ENCODE measurements at regions not wholly inside any gene's neighbourhood (a gene's known extent, or its start where the extent isn't known, plus 50 kb on each side); places are given as distances from the start of the nearest gene placed in this dataset.

GRCh38 chr5:96127538-96127937 is 165.9 kb upstream of the ELL2 start:
- no peaks in the 10 kb centered on the region for H3K27me3 ChIP-seq (ENCODE audit: control insufficient read depth, insufficient read depth, low read length)
- no peak for TF ChIP-seq CTCF (IDR thresholded peaks at IDR 0.05; ENCODE audit: low read depth, low read length)
- ChIA-PET POLR2A (no interaction called here), CTCF (no interaction called here)
- no peak overlapping the region for H3K4me3 ChIP-seq (ENCODE audit: low read depth, low read length)
- DNase-seq (ENCODE audit: low read depth, low spot score), result no peak
- no peak overlapping the region for H3K27ac ChIP-seq (ENCODE audit: low read depth, low read length)
- no peaks in the 10 kb centered on the region for H3K9me3 ChIP-seq (ENCODE audit: control insufficient read depth, insufficient read depth, low read length)

GRCh38 chr5:96125231-96125891 is 163.7 kb upstream of the ELL2 start:
- CTCF ChIA-PET, result interaction anchor here (0.6 to 2.5 kb wide), 2 partner anchors 148 to 211 kb away, joined by 3 to 7 read pairs; no protein-coding TSS in a partner anchor
- Histone ChIP-seq H3K27ac (ENCODE audit: low read depth, low read length) (no peak overlapping the region), H3K4me3 (ENCODE audit: low read depth, low read length) (no peak overlapping the region), H3K27me3 (ENCODE audit: control insufficient read depth, insufficient read depth, low read length) (no peaks in the 10 kb centered on the region), H3K9me3 (ENCODE audit: control insufficient read depth, insufficient read depth, low read length) (no peaks in the 10 kb centered on the region)
- POLR2A ChIA-PET, result no interaction called here
- DNase-seq (ENCODE audit: low read depth, low spot score), result no peak
- no peak for TF ChIP-seq CTCF (IDR thresholded peaks at IDR 0.05; ENCODE audit: low read depth, low read length)

GRCh38 chr5:96124589-96124988 is 162.9 kb upstream of the ELL2 start:
- Histone ChIP-seq H3K4me3 (ENCODE audit: low read depth, low read length) (no peak overlapping the region), H3K27me3 (ENCODE audit: control insufficient read depth, insufficient read depth, low read length) (no peaks in the 10 kb centered on the region), H3K27ac (ENCODE audit: low read depth, low read length) (no peak overlapping the region), H3K9me3 (ENCODE audit: control insufficient read depth, insufficient read depth, low read length) (no peaks in the 10 kb centered on the region)
- ChIA-PET CTCF (interaction anchor here (2.5 kb wide), 1 partner anchor 212 kb away, joined by 7 read pairs; no protein-coding TSS in a partner anchor), POLR2A (no interaction called here)
- no peak for TF ChIP-seq CTCF (IDR thresholded peaks at IDR 0.05; ENCODE audit: low read depth, low read length)
- DNase-seq (ENCODE audit: low read depth, low spot score), result no peak

- ChIA-PET CTCF (no interaction called here), POLR2A (interaction anchor here (0.7 kb wide), 1 partner anchor 244 kb away, joined by 3 read pairs; no protein-coding TSS in a partner anchor)
- TF ChIP-seq CTCF (IDR thresholded peaks at IDR 0.05; ENCODE audit: low read depth, low read length), result no peak
- no peak for DNase-seq (ENCODE audit: low read depth, low spot score)
- Histone ChIP-seq H3K27me3 (ENCODE audit: control insufficient read depth, insufficient read depth, low read length) (no peaks in the 10 kb centered on the region), H3K27ac (ENCODE audit: low read depth, low read length) (no peak overlapping the region), H3K4me3 (ENCODE audit: low read depth, low read length) (no peak overlapping the region), H3K9me3 (ENCODE audit: control insufficient read depth, insufficient read depth, low read length) (no peaks in the 10 kb centered on the region)
These were observed 161.8 kb upstream of the ELL2 start for GRCh38 chr5:96123418-96123817.

GRCh38 chr5:96121364-96121763 is 159.7 kb upstream of the ELL2 start:
- Histone ChIP-seq H3K27me3 (ENCODE audit: control insufficient read depth, insufficient read depth, low read length) (no peaks in the 10 kb centered on the region), H3K4me3 (ENCODE audit: low read depth, low read length) (no peak overlapping the region), H3K27ac (ENCODE audit: low read depth, low read length) (no peak overlapping the region), H3K9me3 (ENCODE audit: control insufficient read depth, insufficient read depth, low read length) (no peaks in the 10 kb centered on the region)
- ChIA-PET CTCF (interaction anchor here (0.6 kb wide), 2 partner anchors 227 to 228 kb away, joined by 3 read pairs; no protein-coding TSS in a partner anchor), POLR2A (no interaction called here)
- TF ChIP-seq CTCF (IDR thresholded peaks at IDR 0.05; ENCODE audit: low read depth, low read length), result no peak
- DNase-seq (ENCODE audit: low read depth, low spot score), result no peak
